HFF-Myc (cell line): ENCODE measurements at regions not wholly inside any gene's neighbourhood (a gene's known extent, or its start where the extent isn't known, plus 50 kb on each side); places are given as distances from the start of the nearest gene placed in this dataset.
A peak's percentile ranks its signal among the peaks of the same experiment; 100 is the strongest.

Experiments
- DNase-seq: peaks from one replicate; pipeline ENCODE4 v3.0.0-alpha.2; 2011; ENCODE audit warnings: low read depth; ENCODE audit errors: extremely low read depth
- H3K4me3 ChIP-seq: replicated peaks from 2 replicates; pipeline ENCODE4 v1.5.1; 2011; ENCODE audit warnings: low read depth, mild to moderate bottlenecking, control low read depth, low read length
- CTCF ChIP-seq: IDR thresholded peaks from 2 replicates; pipeline ENCODE4 v1.5.1; 2012; ENCODE audit warnings: mild to moderate bottlenecking, low read depth, low read length, control low read depth; ENCODE audit errors: missing control alignments

- no peak overlapping the region for H3K4me3 ChIP-seq
- no peak for TF ChIP-seq CTCF
- DNase-seq: no peak
These were observed 175.4 kb downstream of the EBLN2 start for GRCh38 chr3:73236867-73237266.

- no peak for TF ChIP-seq CTCF
- no peak overlapping the region for H3K4me3 ChIP-seq
- no peak for DNase-seq
These were observed 182.3 kb downstream of the EBLN2 start for GRCh38 chr3:73243740-73244139.

GRCh38 chr3:73245459-73245858 lies 184.0 kb downstream of the EBLN2 start:
- DNase-seq: no peak
- no peak for TF ChIP-seq CTCF
- no peak overlapping the region for H3K4me3 ChIP-seq

DNA sequence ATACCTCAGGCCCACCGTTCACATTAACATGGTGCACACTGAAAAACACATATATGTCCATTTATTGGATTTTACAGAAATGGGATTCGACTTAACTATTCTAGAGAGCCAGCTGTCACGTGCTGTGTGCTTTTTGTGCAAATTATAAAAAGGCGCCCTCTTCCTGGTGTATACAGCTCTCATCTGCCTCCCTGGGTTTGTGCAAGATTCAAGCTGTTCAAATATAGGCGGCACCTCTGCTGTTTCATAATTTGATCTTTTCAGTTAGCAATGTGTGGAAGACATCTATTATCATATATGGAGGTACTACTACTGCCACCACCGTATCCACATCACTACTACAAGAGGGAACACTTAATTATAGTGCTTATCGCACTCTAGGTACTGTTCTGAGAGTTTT lies 187.6 kb downstream of the EBLN2 start:
- no peak for DNase-seq
- no peak for TF ChIP-seq CTCF
- no peak overlapping the region for H3K4me3 ChIP-seq

DNA sequence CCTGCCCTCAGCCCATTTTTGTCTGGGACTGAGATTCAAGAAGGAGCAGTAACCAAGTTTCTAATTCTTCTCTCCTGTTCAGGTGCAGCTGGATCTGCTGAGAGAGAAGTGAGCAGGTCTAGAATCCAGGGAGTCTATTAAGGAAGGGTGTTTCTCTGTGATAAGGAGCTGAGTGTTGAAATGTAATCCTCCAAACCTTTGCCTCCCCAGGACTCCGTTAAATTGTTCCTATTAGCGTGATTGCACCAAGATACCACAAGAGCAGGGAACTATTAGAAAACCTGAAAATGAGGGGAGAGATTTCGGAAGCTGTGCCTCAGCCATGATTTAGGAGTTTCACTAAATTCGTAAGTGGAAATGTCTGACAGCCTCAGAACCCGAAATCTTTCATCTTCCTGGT lies 192.6 kb downstream of the EBLN2 start:
- no peak for TF ChIP-seq CTCF
- H3K4me3 ChIP-seq: no peak overlapping the region
- no peak for DNase-seq

DNA sequence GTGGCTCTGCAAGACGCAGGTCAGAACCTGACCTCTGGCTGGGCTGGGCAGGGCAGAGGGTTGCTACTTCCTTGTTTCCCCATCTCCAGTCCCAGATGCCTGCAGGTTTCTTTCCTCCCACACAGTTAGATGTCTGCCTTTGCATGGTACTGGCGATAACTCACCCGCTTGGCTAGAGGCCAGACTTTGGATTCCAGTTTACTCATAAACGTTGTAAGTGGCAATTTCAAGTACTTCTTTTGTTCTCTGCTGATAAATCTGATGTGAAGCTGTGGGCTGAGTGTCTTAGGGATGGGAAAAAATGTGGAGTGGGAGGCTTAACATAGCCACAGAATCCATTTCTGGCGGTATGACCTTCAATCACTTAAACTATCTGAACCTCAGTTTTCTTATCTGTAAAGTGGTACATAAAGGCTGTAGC lies 194.2 kb downstream of the EBLN2 start:
- DNase-seq: peak; percentile 38
- TF ChIP-seq CTCF: no peak
- H3K4me3 ChIP-seq: no peak overlapping the region

DNA sequence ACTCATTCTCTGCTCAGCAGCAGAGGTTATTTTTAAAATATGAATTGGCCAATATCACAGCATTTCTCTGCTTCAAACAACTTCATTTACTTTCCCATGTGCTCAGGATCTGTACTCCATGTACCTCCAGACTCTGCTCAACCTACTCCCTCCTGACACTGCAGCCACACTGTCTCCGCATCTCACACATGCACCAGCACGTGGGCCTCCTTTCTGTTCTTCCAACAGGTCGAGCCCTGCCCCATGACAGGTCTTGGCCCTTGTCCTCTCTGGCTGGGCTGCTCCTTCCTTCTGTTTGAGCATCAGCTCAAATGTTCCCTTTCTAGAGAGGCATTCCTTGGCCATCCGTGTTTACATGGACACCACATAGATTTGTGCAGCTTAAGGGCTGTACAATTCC lies 195.7 kb downstream of the EBLN2 start:
- no peak for DNase-seq
- no peak for TF ChIP-seq CTCF
- no peak overlapping the region for H3K4me3 ChIP-seq
